K562 (cell line): ENCODE measurements at regions not wholly inside any gene's neighbourhood (a gene's known extent, or its start where the extent isn't known, plus 50 kb on each side); places are given as distances from the start of the nearest gene placed in this dataset.

ENCODE experiments used
- ATAC-seq: fragments of 200-7000 bp; cut with Tn5 transposase; 3 replicates; pipeline ENCODE4 v1.9.1; 2020; ENCODE audit warnings: moderate library complexity
- BruUV-seq: library from RNA; stranded (reverse); fragments of 400-500 nt; replicated peaks from 2 replicates; lab custom pipeline; 2021; lab: Mats Ljungman, UMichigan
- CTCF ChIA-PET: fragments of 300-600 bp; formaldehyde crosslinking; extraction: SDS; loops from one replicate; lab custom pipeline; 2021; ENCODE audit warnings: low intra/inter-chr PET ratio; lab: Yijun Ruan, JAX
- POLR2A ChIA-PET: fragments of 300-600, 350-650 bp; sonication (Branson Sonifier 250); formaldehyde crosslinking; extraction: SDS; loops from one replicate; lab custom pipeline; 2021; ENCODE audit warnings: antibody characterized with exemption, inconsistent platforms; lab: Yijun Ruan, JAX
- DNase-seq, 4 experiments: peaks; one replicate each; pipeline versions ENCODE4 v3.0.0 to v3.0.0-alpha.2; 2011 to 2018; ENCODE audit warnings: low spot score in 3 of 4, mixed read lengths in 3 of 4; ENCODE audit errors: extremely low read depth in 1 of 4
- FAIRE-seq: peaks from 2 replicates; lab custom pipeline; 2011; peaks lifted over from hg19 to GRCh38; lab: Jason Lieb, UNC
- H2AFZ ChIP-seq: 2 replicates; pipeline ENCODE4 v1.6.0; 2011; ENCODE audit warnings: low read depth, low read length, control low read depth, inconsistent platforms
- H3K27ac ChIP-seq: fragments of 200-600 bp; 3 replicates; pipeline ENCODE4 v1.8.0; 2011; ENCODE audit warnings: low read depth, mild to moderate bottlenecking, control low read depth, inconsistent platforms, low read length, moderate library complexity, mixed read lengths; ENCODE audit errors: extremely low read depth
- H3K27me3 ChIP-seq, 2 experiments: fragments of 300-600 bp in 1 of 2; 2 replicates in 1 of 2; 3 replicates in 1 of 2; pipeline versions ENCODE4 v1.6.0 to v1.8.0; 2011; ENCODE audit warnings: inconsistent platforms in 2 of 2, low read length in 2 of 2, mild to moderate bottlenecking in 1 of 2, mixed read lengths in 1 of 2, moderate library complexity in 1 of 2; ENCODE audit not compliant: control insufficient read depth in 2 of 2, insufficient read depth in 2 of 2
- H3K36me3 ChIP-seq: fragments of 300-600 bp; 3 replicates; pipeline ENCODE4 v1.8.0; 2011; ENCODE audit warnings: mild to moderate bottlenecking, low read length, inconsistent platforms; ENCODE audit not compliant: control insufficient read depth, insufficient read depth
- H3K4me1 ChIP-seq, 2 experiments: fragments of 200-600 bp in 1 of 2; replicated peaks in 1 of 2; 2 replicates in 1 of 2; 3 replicates in 1 of 2; pipeline versions ENCODE4 v1.5.1 to v1.8.0; 2011; ENCODE audit warnings: inconsistent platforms in 2 of 2, low read length in 2 of 2, mild to moderate bottlenecking in 1 of 2, mixed read lengths in 1 of 2, moderate library complexity in 1 of 2; ENCODE audit not compliant: control insufficient read depth in 2 of 2, insufficient read depth in 2 of 2
- H3K4me2 ChIP-seq: 2 replicates; pipeline ENCODE4 v1.6.1; 2011; ENCODE audit warnings: low read length, control low read depth, inconsistent platforms, mixed read lengths; ENCODE audit not compliant: insufficient read depth
- H3K4me3 ChIP-seq: fragments of 200-600 bp; sonication (generic), shearing (Covaris generic); 2 replicates; pipeline ENCODE4 v1.5.1; 2016; ENCODE audit warnings: control low read depth, inconsistent platforms
- H3K79me2 ChIP-seq: fragments of 200-600 bp; 3 replicates; pipeline ENCODE4 v1.8.0; 2011; ENCODE audit warnings: low read length, inconsistent platforms; ENCODE audit not compliant: control insufficient read depth, insufficient read depth
- H3K9ac ChIP-seq, 2 experiments: 2 replicates each; pipeline versions ENCODE4 v1.6.0 to v1.6.1; 2011; ENCODE audit warnings: low read depth in 2 of 2, low read length in 2 of 2, control low read depth in 1 of 2, inconsistent platforms in 1 of 2, mild to moderate bottlenecking in 1 of 2, mixed read lengths in 1 of 2; ENCODE audit not compliant: insufficient read depth in 1 of 2
- H3K9me1 ChIP-seq: one replicate; pipeline ENCODE4 v1.6.0; 2011; ENCODE audit warnings: inconsistent platforms, mild to moderate bottlenecking, low read length, moderate library complexity; ENCODE audit not compliant: control insufficient read depth, insufficient read depth
- H3K9me3 ChIP-seq: replicated peaks from 2 replicates; pipeline ENCODE4 v1.5.1; 2011; ENCODE audit warnings: low read depth, low read length, inconsistent platforms; ENCODE audit not compliant: control insufficient read depth, insufficient read depth
- H4K20me1 ChIP-seq: replicated peaks from 2 replicates; pipeline ENCODE4 v1.6.1; 2011; ENCODE audit warnings: low read length, inconsistent platforms, mixed read lengths; ENCODE audit not compliant: control insufficient read depth, insufficient read depth
- POLR2G ChIP-seq: fragments of 200-400 bp; formaldehyde crosslinking; IDR thresholded peaks from 2 replicates; pipeline ENCODE4 v1.6.1; 2017; ENCODE audit warnings: low read depth, mild to moderate bottlenecking, antibody characterized with exemption, low read length, moderate library complexity
- SMC3 ChIP-seq: conservative IDR thresholded peaks from 2 replicates; pipeline ENCODE4 v1.6.1; 2011; ENCODE audit warnings: low read depth, low read length, improper control_type of control experiment; ENCODE audit not compliant: insufficient read depth
- SREBF2 ChIP-seq: sonication (generic); formaldehyde crosslinking; IDR thresholded peaks from 2 replicates; pipeline ENCODE4 v1.4.0; 2020; ENCODE audit warnings: mild to moderate bottlenecking, missing genetic modification reagents
- STAG1 ChIP-seq: sonication (generic); formaldehyde crosslinking; IDR thresholded peaks from 2 replicates; pipeline ENCODE4 v1.5.0; 2020; ENCODE audit warnings: missing genetic modification reagents, borderline replicate concordance
- TFE3 ChIP-seq: fragments of 450-650 bp; formaldehyde crosslinking; IDR thresholded peaks from 2 replicates; pipeline ENCODE4 v1.4.0; 2020; ENCODE audit warnings: mild to moderate bottlenecking, mixed read lengths
- TRIM24 ChIP-seq, 2 experiments: fragments of 450-650 bp; IDR thresholded peaks; 2 replicates each; pipeline ENCODE4 v1.6.1; 2016
- XRCC4 ChIP-seq: IDR thresholded peaks from one replicate; pipeline ENCODE4 v1.6.1; 2011; ENCODE audit not compliant: insufficient read depth, insufficient read length; ENCODE audit errors: extremely low read depth
- ZBED1 ChIP-seq: IDR thresholded peaks from 2 replicates; pipeline ENCODE4 v1.6.1; 2014
- ZNF586 ChIP-seq: fragments of 450-650 bp; formaldehyde crosslinking; conservative IDR thresholded peaks from 2 replicates; pipeline ENCODE4 v1.4.0; 2020; ENCODE audit warnings: mild to moderate bottlenecking, moderate library complexity
- ZNF830 ChIP-seq: fragments of 250-450 bp; sonication (Bioruptor Pico); IDR thresholded peaks from 2 replicates; pipeline ENCODE4 v1.5.0; 2021; ENCODE audit warnings: mild to moderate bottlenecking
- WGBS: fragments of 100-300 bp; shearing (Covaris generic); methylation state at CpG from one replicate; pipeline ENCODE4 v1.1.6; 2016; ENCODE audit warnings: low coverage, mixed read lengths; ENCODE audit not compliant: insufficient coverage; ENCODE audit errors: missing lambda C conversion rate; 5-methylcytosine and 5-hydroxymethylcytosine counted together
- in situ Hi-C: fragments of 300-500 bp; cut with MboI; formaldehyde crosslinking; loops from 4 replicates; pipeline ENCODE4 v1.15.0; 2018; ENCODE audit warnings: inconsistent platforms, mixed read lengths
- intact Hi-C: fragments of 100-400 bp; cut with micrococcal nuclease; formaldehyde crosslinking; loops from 2 replicates; pipeline ENCODE4 v1.14.2; 2022
- TF ChIP-seq, protein P1 (sequence below): fragments of 200-800 bp; sonication (Bioruptor generic); IDR thresholded peaks from 2 replicates; pipeline ENCODE4 v1.6.1; 2017; ENCODE audit warnings: missing genetic modification characterization, missing compliant biosample characterization
- TF ChIP-seq, protein P2 (sequence below): sonication (generic); formaldehyde crosslinking; IDR thresholded peaks from 2 replicates; pipeline ENCODE4 v1.8.1; 2023; ENCODE audit warnings: mild to moderate bottlenecking, missing genetic modification reagents
- TF ChIP-seq, protein P3 (sequence below), 3 experiments: fragments of 200-800 bp in 1 of 3; fragments of 250-450 bp in 1 of 3; fragments of 450-650 bp in 1 of 3; sonication (Bioruptor Pico) in 1 of 3; sonication (Bioruptor generic) in 1 of 3; formaldehyde crosslinking in 1 of 3; IDR thresholded peaks; 2 replicates each; pipeline versions ENCODE4 v1.6.1 to v1.8.0; 2016 to 2022; ENCODE audit warnings: mild to moderate bottlenecking in 2 of 3, missing genetic modification characterization in 2 of 3, missing compliant biosample characterization in 1 of 3, moderate library complexity in 1 of 3

DNA sequence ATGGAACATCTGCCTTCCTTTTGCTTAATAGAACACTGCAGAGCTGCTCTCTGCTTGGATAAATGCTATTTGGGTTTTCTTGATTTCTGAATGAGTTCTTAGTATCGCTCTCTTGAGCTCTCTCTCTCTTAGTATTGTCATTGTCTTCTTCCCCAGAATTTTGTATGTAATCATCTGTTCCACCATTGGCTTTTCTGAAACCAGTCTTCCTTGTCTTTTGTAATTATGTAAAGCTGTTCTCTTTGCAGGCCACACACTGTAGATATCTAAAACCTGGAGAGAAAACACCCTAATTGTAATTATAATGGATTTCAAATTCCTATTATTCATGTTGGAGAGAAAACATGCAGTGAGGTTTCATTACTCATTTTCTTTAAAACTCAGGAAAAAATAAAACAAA, 333.1 kb upstream of the CHAC2 start (continued):
- no peak for TF ChIP-seq SREBF2 (CRISPR knock-in tag)
- TF ChIP-seq XRCC4, result no peak
- no peak for TF ChIP-seq ZNF830 (CRISPR knock-in tag)

DNA sequence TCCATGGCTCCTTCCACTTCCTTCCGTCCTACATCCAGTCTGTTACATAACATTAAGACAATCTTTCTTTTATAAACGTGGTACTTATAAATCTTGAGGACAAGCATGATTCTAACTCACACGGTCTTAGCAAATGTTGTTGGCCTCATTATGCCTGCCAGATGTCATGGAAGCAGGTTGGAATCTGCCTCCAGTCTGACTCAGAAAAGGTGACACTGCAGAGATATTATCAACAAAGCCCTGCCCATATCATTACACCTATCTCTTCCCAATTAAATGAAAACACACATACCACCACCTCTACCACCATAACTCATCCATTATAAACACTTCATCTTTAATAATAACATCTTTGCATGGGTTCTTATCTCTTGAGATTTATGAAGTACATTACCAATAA, 334.7 kb upstream of the CHAC2 start:
- no peak for ATAC-seq
- Histone ChIP-seq H3K27me3 (no peaks in the 10 kb centered on the region), H3K9me3 (no peaks in the 10 kb centered on the region), H2AFZ (no peak overlapping the region), H3K4me1 (no peaks in the 10 kb centered on the region), H3K27ac (no peak overlapping the region), H3K79me2 (no peaks in the 10 kb centered on the region), H3K9me1 (no peaks in the 10 kb centered on the region), H3K4me3 (no peak overlapping the region), H3K4me2 (no peak overlapping the region), H3K36me3 (no peaks in the 10 kb centered on the region), H4K20me1 (no peaks in the 10 kb centered on the region), H3K9ac (no peak overlapping the region)
- no TSS peak for BruUV-seq
- POLR2A ChIA-PET, result no interaction called here
- no peak for DNase-seq
- WGBS, result 7% methylated on average over 3 of the region's 3 CpGs
- CTCF ChIA-PET, result no interaction called here
- intact Hi-C loops, result no loop called here
- in situ Hi-C loops, result no loop called here
- no peak for FAIRE-seq
- TF ChIP-seq, protein P1, sequence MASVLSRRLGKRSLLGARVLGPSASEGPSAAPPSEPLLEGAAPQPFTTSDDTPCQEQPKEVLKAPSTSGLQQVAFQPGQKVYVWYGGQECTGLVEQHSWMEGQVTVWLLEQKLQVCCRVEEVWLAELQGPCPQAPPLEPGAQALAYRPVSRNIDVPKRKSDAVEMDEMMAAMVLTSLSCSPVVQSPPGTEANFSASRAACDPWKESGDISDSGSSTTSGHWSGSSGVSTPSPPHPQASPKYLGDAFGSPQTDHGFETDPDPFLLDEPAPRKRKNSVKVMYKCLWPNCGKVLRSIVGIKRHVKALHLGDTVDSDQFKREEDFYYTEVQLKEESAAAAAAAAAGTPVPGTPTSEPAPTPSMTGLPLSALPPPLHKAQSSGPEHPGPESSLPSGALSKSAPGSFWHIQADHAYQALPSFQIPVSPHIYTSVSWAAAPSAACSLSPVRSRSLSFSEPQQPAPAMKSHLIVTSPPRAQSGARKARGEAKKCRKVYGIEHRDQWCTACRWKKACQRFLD (CRISPR knock-in tag), result no peak
- no peak for TF ChIP-seq TFE3 (CRISPR knock-in tag)
- TF ChIP-seq, protein P2, sequence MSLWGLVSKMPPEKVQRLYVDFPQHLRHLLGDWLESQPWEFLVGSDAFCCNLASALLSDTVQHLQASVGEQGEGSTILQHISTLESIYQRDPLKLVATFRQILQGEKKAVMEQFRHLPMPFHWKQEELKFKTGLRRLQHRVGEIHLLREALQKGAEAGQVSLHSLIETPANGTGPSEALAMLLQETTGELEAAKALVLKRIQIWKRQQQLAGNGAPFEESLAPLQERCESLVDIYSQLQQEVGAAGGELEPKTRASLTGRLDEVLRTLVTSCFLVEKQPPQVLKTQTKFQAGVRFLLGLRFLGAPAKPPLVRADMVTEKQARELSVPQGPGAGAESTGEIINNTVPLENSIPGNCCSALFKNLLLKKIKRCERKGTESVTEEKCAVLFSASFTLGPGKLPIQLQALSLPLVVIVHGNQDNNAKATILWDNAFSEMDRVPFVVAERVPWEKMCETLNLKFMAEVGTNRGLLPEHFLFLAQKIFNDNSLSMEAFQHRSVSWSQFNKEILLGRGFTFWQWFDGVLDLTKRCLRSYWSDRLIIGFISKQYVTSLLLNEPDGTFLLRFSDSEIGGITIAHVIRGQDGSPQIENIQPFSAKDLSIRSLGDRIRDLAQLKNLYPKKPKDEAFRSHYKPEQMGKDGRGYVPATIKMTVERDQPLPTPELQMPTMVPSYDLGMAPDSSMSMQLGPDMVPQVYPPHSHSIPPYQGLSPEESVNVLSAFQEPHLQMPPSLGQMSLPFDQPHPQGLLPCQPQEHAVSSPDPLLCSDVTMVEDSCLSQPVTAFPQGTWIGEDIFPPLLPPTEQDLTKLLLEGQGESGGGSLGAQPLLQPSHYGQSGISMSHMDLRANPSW, result no peak
- no peak for TF ChIP-seq STAG1
- no peak for TF ChIP-seq ZBED1
- TF ChIP-seq SMC3, result no peak
- TF ChIP-seq, protein P3, sequence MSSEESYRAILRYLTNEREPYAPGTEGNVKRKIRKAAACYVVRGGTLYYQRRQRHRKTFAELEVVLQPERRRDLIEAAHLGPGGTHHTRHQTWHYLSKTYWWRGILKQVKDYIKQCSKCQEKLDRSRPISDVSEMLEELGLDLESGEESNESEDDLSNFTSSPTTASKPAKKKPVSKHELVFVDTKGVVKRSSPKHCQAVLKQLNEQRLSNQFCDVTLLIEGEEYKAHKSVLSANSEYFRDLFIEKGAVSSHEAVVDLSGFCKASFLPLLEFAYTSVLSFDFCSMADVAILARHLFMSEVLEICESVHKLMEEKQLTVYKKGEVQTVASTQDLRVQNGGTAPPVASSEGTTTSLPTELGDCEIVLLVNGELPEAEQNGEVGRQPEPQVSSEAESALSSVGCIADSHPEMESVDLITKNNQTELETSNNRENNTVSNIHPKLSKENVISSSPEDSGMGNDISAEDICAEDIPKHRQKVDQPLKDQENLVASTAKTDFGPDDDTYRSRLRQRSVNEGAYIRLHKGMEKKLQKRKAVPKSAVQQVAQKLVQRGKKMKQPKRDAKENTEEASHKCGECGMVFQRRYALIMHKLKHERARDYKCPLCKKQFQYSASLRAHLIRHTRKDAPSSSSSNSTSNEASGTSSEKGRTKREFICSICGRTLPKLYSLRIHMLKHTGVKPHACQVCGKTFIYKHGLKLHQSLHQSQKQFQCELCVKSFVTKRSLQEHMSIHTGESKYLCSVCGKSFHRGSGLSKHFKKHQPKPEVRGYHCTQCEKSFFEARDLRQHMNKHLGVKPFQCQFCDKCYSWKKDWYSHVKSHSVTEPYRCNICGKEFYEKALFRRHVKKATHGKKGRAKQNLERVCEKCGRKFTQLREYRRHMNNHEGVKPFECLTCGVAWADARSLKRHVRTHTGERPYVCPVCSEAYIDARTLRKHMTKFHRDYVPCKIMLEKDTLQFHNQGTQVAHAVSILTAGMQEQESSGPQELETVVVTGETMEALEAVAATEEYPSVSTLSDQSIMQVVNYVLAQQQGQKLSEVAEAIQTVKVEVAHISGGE (CRISPR knock-in tag; IDR thresholded peaks at IDR 0.05), result no peak
- no peak for TF ChIP-seq POLR2G
- no peak for TF ChIP-seq ZNF586 (CRISPR knock-in tag)
- no peak for TF ChIP-seq TRIM24 (IDR thresholded peaks at IDR 0.05)
